Colon (tissue), 2 donors: ENCODE measurements at regions not wholly inside any gene's neighbourhood (a gene's known extent, or its start where the extent isn't known, plus 50 kb on each side); places are given as distances from the start of the nearest gene placed in this dataset.
"Not testable (repeated sequence)": the region's sequence is repeated elsewhere in the genome, so short reads cannot be mapped to it uniquely, and the experiment has no call there.

ENCODE experiments used
- FAIRE-seq: peaks from 2 replicates; lab custom pipeline; 2012; peaks lifted over from hg19 to GRCh38; lab: Jason Lieb, UNC
- donor health status: control.
- donor health status: control.

DNA sequence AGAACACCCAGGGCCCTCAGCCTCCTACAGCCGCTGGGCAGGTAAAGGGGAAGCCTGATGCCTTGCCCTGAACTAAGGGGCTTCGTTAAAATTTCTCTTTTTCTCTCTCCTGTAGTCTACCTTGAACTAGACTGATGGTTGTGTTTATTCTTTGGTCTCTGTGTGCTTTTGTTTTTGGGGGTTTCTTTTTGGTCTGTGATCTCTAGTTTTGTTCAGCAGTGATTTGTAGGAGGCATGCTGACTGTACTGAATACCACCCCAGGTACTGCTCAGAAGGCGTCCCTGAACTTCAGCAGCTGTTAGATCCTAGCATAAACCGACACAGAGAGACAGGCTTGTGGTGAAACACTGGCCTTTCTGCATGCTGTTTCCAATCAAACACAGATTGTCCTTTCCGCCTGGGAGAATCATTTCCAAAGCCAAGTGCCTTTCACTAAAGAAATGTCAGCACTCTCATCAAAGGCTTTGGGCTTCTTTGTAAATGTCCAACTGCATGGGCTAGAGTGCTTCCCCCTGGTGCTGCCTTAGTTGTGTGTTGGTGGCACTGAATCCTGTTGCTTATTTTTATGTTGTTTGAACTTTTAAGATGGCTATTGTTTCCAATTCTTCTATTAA is 364.7 kb upstream of the SASH1 start:
- FAIRE-seq = no peak

DNA sequence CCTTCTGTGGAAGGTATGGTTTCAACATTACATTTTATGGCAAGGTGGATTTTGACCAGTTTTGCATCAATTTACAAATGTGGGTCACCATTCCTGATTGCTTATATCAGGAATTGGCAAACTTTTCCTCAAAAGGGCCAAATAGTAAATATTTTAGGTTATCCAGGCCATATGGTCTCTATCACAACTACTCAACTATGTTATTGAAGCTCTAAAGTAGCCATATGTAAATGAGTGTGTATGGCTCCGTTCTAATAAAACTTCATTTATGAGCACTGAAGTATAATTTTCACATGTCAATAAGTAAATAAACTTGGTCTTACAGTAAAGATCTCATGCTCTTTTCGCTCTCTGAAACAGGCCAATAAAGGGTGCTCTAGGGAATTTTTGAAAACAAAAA is 362.7 kb upstream of the SASH1 start:
- FAIRE-seq = no peak

DNA sequence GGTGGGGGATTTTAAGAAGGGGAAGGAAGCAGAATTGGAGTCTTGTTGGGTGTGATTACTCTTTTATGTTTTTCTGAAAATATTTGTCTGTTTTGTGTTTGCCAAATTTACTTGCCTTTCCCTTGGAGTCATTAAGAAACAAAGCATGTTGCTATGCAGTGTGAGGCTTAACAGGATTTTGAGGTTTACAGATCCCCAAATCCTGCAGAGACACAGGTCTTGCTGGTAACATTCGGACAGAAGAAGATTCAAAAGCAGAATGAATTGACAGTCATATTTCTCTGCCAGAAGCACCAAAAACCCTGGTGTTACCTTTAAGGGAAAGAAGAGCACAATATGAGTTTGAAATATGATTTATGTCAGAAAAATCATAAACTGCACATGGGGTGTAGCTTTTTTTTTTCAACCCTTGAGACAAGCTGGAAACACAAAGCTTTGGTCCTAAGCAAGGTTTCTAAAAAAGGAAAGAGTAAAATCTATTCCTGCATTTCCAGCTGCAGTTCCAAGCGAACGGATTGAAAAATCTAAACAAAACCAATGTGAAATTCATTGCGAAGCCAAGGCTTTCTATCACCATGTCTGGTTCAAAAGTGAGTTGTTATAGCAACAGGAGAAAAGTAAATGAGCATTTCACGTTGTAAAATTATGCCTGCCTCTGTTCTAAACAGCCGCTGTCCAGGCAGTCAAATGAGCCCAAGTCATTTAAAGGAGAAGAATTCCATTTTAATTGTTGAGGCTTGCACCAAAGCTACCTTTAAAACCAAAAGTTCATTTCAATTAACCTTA is 358.9 kb upstream of the SASH1 start:
- FAIRE-seq = no peak

DNA sequence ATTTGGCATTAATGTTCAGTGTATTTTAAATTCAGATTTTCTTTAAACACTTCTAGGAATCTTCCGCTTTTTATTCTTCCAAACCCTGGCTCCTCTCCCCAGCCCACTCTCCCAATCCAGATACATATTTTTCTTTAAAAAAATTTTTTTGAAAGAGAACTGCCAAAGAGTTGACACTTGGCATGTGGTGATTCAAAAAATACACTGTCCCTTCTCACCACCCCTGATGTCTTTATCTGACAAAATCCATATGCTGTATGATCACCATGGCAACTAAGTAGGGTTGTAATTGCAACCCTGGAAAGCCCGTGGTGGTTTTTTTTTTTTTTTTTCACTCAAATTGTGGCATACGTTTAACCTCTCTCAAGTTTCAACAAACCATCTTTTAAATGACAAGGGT is 355.8 kb upstream of the SASH1 start:
- FAIRE-seq = no peak

DNA sequence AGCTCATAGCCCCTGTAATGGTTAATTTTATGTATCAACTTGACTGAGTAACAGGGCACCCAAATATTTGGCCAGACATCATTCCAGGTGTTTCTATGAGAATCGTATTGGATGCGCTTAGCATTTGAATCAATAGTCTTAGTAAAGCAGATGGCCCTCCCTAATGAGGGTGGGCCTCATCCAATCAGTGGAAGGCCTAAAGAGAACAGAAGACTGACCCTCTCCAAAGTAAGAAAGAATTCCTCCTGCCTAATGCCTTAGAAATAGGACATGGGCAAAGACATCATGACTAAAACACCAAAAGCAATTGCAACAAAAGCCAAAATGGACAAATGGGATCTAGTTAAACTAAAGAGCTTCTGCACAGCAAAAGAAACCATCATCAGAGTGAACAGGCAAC is 352.5 kb upstream of the SASH1 start:
- no peak for FAIRE-seq

DNA sequence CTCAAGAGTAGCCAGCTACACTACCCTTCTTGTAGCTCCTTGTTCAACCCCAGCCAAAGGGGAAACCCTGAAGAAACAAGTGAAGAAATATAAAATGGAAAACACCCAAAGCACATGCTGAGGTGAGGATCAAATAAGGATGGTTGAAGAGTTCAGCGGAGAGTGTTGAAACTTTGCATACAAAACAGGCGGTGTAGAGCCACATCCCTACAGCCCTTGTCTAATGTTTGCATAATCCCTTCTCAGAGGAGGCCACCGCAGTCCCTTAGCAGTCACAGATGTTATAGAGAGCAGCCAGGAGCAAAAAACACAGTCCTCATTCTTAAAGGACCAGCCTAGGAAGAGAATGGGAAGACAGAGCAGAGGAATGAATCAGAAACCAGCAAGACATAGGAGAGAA is 350.7 kb upstream of the SASH1 start:
- no peak for FAIRE-seq

DNA sequence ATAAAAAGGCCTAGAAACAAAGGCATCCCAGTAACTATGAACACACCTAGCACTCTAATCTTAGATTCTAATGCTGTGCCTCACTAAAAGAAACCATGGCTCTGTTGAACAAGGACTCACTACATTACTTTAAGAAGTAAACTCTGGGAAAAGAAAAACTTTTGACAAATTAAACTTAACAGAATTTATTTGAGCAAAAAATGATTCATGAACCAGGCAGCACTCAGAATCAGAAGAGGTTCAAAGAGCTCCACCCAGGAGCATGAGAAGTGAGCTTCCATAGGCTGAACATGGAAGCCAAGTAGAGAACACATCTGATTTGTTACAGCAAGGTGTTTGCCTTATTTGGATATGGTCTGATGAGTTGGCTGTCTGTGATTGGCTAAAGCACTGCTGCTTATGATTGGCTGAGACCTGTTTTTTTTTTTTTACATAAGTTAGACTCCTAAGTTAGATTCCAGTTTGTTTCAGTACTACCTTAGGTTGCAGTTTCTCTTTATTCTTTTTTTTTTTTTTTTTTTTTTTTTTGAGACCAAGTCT is 343.6 kb upstream of the SASH1 start:
- no peak for FAIRE-seq

DNA sequence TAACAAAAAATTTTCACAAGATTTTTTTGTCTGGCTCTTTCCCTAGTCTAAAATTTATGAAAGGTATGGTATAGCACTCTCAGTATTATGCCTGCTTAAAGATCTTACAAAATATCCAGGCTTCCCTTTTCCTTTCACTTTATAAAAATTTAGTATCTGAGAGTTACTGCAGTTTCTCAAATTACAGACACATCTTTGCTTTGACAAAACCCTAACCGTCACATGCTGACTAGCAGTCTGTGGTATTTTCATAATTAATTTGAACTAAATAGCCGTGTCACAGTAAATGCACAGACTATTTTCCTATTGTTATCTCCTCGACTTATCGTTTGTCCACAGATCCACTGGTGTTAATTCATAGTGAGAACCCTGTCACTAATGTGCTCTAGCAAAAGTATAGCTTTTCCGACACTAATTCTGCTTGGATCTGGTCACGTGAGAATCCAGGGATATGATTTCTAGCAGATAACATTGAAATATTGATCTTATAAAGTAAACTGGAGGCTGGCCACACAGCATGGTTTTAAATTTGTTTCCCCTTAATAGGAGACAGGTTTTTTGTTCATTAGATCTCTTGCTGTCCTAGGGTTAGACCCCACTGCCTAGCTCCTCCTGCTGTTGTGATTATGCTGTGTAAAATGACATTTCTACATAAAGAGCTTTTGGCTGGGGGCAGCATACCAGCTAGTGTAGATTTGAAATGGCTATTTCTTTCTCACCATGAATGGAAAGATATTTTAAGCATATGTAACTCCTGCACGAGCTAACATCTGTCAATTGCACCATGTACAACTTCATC is 340.6 kb upstream of the SASH1 start:
- no peak for FAIRE-seq

DNA sequence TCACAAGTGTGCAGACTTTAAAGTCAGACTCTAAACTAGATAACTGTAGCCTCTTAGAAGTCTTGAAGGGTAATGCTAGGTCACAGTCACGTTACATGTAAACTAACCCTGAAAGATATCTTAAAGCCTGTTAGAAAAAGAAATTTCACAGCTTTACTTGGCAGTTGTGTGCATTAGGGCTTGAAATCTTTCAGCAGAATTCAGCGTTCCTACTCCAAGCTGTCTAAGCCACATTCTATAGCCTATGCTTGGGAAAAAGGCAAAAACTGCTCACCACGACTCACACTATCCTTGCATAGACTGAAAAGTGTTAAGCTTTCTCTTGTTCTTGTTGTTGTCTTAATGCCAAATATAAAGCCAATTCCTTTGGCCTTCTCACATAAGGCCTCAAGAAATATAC is 338.0 kb upstream of the SASH1 start:
- FAIRE-seq = no peak

DNA sequence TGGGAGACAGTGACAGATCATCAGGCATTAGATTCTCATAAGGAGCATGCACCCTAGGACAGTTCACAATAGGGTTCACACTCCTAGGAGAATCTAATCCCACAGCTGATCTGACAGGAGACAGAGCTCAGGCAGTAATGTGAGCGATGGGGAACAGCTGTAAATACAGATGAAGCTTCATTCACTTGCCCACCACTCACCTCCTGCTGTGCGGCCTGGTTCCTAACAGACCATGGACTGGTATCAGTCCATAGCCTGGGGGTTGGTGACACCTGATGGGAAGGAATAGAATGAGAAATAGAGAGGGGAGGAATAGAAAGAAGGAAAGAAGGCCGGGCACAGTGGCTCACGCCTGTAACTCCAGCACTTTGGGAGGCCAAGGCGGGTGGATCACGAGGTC is 336.8 kb upstream of the SASH1 start:
- FAIRE-seq = no peak

DNA sequence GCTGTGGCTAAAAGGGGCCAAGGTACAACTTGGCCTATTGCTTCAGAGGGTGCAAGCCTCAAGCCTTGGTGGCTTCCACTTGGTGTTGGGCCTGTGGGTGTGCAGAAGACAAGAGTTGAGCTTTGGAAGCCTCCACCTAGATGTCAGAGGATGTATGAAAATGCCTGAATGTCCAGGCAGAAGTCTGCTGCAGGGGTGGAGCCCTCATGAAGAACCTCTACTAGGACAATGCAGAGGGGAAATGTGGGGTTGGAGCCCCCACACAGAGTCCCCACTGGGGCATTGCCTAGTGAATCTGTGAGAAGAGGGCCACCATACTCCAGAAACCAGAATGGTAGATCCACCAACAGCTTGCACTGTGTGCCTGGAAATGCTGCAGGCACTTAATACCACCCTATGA is 332.1 kb upstream of the SASH1 start:
- not testable (repeated sequence) for FAIRE-seq

DNA sequence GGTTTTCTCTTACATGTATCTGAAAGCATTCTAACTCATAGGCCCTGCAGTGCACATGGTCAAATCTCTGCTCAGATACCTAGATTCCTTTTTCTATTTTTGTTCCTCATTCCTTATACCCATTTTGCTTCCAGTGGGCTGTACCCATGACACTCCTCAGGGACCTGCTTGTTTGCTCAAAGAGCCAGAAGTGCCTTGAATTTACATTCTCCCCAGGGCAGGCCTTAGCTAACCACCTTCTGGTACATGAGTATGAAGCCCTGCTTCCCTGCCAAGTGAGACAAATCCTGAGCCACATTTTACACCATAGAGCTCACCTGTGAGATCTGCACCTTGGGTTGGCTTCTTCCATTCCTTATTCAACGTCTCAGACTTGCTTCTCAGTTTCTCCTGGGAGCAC is 326.6 kb upstream of the SASH1 start:
- FAIRE-seq = no peak

DNA sequence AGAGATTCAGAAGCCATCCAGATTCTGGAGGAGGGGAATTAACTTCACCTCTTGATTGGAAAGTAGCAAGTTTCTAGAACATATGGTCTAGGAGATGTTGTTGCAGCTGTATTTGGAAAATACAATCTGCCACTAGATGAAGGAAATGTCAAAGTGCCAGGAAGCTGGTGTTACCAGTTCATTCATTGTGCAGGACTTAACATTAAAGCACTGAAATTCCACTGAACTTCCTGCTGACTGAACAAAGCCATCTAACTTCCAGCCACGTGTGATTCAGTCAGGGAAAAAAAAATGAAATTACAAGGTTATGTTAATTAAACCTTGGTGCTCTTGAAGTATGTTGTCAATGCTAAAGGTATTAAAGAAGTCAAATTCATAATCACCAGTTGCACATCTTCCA is 321.5 kb upstream of the SASH1 start:
- no peak for FAIRE-seq

DNA sequence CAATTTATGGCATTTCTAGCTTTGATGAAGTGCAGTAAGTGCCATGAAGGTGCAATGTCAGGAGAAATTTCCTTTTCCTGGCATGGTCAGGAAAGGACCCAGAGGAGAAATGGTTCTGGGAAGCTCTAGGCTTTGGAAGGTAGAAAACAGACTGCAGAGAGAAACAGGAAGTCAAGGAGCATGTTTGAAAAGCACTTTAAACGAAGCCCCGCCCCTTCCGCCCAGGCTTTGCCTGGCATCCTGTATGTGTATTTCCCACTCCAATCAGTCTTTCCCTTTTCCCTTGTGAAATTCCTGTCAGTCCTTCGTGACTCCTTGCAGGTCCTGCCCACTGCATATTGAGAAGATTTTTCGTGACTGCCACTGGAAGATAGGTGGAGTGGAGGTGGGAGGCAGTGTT is 320.9 kb upstream of the SASH1 start:
- FAIRE-seq = no peak

DNA sequence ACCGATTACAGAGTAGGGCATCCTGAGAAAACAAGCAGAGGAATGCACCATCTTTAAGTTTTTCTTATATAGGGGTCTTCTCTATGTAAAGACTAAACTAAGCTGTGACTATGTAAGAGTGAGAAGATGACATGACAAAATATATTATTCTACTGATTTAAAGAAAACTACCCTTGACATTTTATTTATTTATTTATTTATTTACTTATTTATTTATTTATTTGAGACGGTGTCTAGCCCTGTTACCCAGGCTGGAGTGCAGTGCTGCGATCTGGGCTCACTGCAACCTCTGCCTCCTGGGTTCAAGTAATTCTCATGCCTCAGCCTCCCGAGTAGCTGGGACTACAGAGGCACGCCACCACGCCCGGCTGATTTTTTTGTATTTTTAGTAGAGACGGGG is 320.4 kb upstream of the SASH1 start:
- not testable (repeated sequence) for FAIRE-seq

DNA sequence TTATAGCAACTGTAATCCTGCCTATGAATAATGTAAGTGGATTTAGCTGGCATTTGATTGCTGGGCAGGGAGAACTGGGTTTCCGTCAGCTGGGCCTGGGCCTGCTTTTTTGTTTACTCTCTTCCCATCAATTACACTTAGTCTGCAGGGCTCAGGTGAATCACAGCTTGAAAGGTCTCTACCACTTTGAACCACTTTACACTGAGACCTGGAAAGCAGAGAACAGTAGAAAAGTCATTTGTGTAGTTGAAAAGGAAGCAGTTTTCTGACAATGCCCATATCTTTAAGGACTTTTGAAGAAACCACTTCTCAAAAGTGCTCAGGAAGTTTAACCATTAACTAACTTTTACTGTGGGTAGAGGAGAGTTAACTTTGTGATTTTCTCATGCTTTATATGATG is 315.4 kb upstream of the SASH1 start:
- no peak for FAIRE-seq

DNA sequence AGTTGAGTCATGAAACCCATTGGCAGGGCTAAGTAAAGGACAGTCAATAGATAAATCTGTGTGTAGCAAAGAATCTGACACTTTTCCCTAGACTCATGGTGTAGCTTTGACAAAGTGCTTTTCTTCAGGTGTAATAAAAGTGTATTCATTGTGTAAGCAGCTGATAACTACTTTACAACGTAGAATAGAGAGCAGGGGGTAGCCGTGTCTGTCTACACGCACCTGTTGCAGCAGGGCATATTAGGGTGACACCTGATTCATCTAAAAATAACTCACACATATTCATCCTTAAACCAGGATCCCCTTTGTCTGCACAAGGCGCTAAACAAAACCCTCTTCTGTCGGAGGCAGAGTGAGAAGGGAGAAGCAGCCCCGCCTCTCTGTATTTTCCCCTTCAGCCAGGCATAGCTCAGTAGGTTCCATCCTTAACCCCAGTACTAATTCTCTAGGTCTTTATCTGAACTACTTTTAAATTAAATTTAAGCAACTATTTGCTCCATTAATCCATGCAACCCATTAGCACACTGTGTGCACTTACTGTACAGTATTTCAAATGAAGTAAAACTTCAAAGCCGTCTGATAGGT is 306.7 kb upstream of the SASH1 start:
- no peak for FAIRE-seq

DNA sequence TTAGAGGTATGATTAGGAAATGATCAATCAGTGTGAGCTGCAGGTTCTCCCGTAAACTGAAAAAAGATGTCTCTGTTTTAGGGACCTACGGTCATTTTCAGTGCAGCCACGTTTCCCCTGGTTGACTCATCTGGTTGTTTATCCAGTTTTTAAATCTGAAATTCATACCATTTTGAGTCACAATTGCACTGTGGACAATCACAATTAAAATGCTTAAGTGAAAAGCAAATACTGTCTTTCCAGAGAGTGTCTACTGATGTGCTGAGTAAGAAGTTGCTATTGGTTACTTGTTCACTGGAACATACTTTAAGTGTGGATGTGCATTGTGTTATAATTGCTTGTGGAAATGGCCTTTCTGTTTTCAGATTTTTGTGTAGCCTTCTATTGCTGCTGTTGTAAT is 305.1 kb upstream of the SASH1 start:
- no peak for FAIRE-seq

DNA sequence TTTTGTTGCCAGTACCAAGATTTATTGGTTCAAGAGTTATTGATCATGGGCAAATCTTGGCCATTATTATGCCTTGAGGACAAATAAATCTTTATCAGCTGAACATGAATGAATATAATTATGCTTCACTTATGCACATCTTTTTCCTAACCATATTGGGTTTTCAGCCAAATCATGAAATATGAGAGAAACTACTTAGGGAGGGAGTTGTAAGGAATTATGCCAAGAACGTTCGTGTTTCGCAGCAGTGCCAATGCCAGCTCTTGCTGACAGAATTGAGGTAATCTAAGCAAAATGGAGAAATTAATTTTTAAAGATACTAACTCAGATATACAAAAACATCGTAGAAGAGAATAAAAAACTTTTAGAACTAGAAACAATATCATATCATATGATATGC is 301.1 kb upstream of the SASH1 start:
- no peak for FAIRE-seq

DNA sequence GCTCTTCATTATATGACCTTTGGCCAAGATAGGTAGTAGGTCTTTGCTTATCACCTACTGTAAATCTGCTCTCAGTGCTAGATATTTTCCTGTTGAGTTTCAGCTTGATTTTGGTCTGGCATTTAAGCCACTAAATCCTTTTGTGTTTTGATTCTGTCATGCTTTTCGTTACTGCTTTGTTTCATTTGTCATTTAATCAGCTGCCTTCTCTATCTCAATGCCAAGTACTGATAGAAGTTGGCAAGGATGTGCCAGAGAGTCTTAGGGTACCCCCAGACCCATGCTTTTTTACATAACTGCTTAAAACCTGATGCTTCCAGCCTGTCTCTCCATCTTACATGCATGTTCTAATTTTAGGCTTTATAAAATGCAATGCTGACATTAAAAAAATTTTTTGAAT is 300.1 kb upstream of the SASH1 start:
- FAIRE-seq = no peak

DNA sequence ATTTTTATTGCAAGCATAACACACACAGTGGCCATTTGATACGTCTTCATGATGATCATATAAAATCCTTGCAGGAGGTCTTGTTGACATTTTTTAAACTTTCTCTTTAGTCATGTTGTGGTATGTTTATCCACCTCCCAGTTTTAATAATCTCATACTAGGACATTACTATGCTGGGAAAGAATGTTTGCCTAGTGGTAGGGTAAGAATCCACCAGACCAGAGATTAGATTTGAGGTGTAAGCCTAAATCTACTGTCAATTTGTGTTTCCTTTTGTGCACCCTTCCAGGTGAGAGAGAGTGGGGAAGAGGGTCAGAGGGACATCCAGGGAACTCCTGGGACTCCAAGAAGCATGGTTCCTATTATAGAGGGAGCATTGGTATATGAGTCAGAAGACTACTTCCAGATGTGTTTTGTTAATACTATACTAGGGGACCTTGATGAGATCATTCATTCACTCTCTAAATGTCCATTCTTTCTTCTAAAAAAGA is 298.3 kb upstream of the SASH1 start:
- no peak for FAIRE-seq

DNA sequence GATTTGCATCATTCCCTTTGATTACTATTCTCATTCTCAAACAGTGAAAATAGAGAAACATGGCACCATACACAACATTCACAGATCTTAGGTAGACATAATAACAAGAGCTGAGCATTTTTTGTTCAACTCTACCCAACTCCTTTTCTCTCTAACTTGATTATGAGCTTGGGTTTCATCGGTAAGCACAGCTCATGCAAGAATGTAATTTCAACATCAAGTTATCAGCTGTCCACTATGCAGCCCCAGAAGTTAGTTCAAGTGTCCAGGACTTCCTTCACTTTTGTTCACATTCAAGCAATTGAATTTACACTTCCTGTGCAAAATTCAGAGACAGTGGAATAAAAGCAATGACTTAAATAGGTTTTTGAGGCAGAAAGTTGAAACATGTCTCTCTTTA is 297.7 kb upstream of the SASH1 start:
- FAIRE-seq = no peak

DNA sequence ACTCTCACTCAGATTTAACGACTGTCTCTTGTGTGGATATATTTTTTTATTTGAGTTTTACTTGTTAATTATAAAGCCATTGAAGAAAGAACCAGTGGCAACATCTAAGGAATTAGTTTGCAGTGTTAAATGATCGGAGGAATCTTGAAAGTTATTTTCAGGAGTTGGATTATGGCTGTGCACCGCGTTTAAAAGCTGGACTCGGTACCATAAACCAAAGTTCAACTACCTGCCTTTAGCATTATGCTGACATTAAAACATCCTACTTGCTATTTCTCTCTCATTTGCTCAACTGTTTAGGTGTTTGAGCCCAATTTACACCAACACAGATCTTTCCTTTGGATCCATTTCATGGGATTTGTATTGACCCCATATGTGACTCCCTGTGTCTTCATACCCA is 289.4 kb upstream of the SASH1 start:
- FAIRE-seq = no peak
